ENCODE measurements at regions not wholly inside any gene's neighbourhood (a gene's known extent, or its start where the extent isn't known, plus 50 kb on each side); places are given as distances from the start of the nearest gene placed in this dataset.

DNA sequence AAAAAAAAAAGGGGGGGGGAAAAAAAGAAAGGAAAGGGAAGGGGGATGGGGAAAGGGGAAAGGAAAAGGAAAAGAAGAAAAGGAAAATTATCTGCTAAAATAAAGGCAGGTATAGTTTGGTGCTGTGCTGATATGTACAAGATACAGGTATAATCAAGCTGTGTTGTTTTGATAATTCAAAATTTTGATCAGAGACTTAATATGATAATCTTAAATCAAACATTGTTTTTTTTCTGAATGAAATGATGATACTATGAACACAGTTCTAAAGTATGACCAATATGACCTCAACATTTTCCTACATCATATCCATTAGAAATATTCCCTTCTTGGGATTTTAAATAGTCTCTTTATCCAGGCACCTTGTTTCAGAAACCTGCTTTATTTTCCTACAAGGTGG, 115.6 kb upstream of the TRPM3 start:
- no peak for DNase-seq (ENCODE audit: low read depth, low spot score)
- CTCF ChIA-PET, result interaction anchor here (1.0 kb wide), 1 partner anchor 10 kb away, joined by 3 read pairs; no protein-coding TSS in a partner anchor
- Histone ChIP-seq H3K27ac (ENCODE audit: insufficient read depth, low read depth, low read length) (no peak overlapping the region), H3K9me1 (replicated peaks; ENCODE audit: control insufficient read depth, extremely low read depth, insufficient read depth, low read length) (no peaks in the 10 kb centered on the region), H3K9me3 (replicated peaks; ENCODE audit: control insufficient read depth, insufficient read depth, low read length) (no peaks in the 10 kb centered on the region), H3K79me2 (ENCODE audit: control insufficient read depth, insufficient read depth, low read length) (no peaks in the 10 kb centered on the region), H3K4me1 (ENCODE audit: control insufficient read depth, extremely low read depth, insufficient read depth, low read length) (no peaks in the 10 kb centered on the region), H4K20me1 (replicated peaks; ENCODE audit: control insufficient read depth, extremely low read depth, insufficient read depth, low read length) (no peaks in the 10 kb centered on the region), H2AFZ (ENCODE audit: low read depth, low read length) (no peak overlapping the region), H3K4me3 (replicated peaks in 1 of 3; ENCODE audit: insufficient read depth in 1 of 3, low read depth in 1 of 3, low read length in 3 of 3) (no peak overlapping the region), H3K9ac (replicated peaks; ENCODE audit: extremely low read depth, insufficient read depth, low read length) (no peak overlapping the region), H3K4me2 (ENCODE audit: insufficient read depth, low read length) (no peak overlapping the region), H3K27me3 (ENCODE audit: control insufficient read depth in 2 of 2, insufficient read depth in 2 of 2, low read length in 2 of 2) (peaks cover under 1 to 3% of the 10 kb centered on the region in 2 experiments), H3K36me3 (ENCODE audit: control insufficient read depth in 2 of 2, extremely low read depth in 1 of 2, insufficient read depth in 2 of 2, low read length in 2 of 2) (no peaks in the 10 kb centered on the region)
- no peak for FAIRE-seq
- dilution Hi-C loops (cut with MboI; ENCODE audit: extremely low pct_ligation_motif_present, low sequenced_read_pairs), result no loop called here
- TF ChIP-seq JUN (IDR thresholded peaks at IDR 0.05; ENCODE audit: borderline replicate concordance, insufficient read depth, insufficient read length, low read depth) (no peak), GATA2 (IDR thresholded peaks at IDR 0.05; ENCODE audit: insufficient read depth, insufficient read length, low read depth, low read length) (no peak), POLR2AphosphoS5 (IDR thresholded peaks at IDR 0.05; ENCODE audit: insufficient read depth, low read depth, low read length) (no peak), EZH2 (IDR thresholded peaks at IDR 0.05; ENCODE audit: borderline replicate concordance, low read depth, low read length, severe bottlenecking) (no peak), POLR2A (IDR thresholded peaks at IDR 0.05; ENCODE audit: low read depth, low read length) (no peak), FOS (IDR thresholded peaks at IDR 0.05; ENCODE audit: borderline replicate concordance, insufficient read depth, low read length) (no peak), MYC (IDR thresholded peaks at IDR 0.05; ENCODE audit: low read depth, low read length) (no peak)
- TF ChIP-seq, protein P1, sequence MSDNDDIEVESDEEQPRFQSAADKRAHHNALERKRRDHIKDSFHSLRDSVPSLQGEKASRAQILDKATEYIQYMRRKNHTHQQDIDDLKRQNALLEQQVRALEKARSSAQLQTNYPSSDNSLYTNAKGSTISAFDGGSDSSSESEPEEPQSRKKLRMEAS (IDR thresholded peaks at IDR 0.05; ENCODE audit: insufficient read depth, insufficient read length), result no peak
- TF ChIP-seq, protein P2, sequence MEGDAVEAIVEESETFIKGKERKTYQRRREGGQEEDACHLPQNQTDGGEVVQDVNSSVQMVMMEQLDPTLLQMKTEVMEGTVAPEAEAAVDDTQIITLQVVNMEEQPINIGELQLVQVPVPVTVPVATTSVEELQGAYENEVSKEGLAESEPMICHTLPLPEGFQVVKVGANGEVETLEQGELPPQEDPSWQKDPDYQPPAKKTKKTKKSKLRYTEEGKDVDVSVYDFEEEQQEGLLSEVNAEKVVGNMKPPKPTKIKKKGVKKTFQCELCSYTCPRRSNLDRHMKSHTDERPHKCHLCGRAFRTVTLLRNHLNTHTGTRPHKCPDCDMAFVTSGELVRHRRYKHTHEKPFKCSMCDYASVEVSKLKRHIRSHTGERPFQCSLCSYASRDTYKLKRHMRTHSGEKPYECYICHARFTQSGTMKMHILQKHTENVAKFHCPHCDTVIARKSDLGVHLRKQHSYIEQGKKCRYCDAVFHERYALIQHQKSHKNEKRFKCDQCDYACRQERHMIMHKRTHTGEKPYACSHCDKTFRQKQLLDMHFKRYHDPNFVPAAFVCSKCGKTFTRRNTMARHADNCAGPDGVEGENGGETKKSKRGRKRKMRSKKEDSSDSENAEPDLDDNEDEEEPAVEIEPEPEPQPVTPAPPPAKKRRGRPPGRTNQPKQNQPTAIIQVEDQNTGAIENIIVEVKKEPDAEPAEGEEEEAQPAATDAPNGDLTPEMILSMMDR (IDR thresholded peaks at IDR 0.05; ENCODE audit: extremely low read depth in 1 of 2, insufficient read depth in 1 of 2, low read depth in 1 of 2, low read length in 2 of 2), result no peak
- POLR2A ChIA-PET, result no interaction called here
- BruUV-seq (replicated peaks), result no TSS peak
- intact Hi-C loops (cut with micrococcal nuclease), result no loop called here

Data from endothelial cell of umbilical vein (primary cell).